ENCODE measurements at regions not wholly inside any gene's neighbourhood (a gene's known extent, or its start where the extent isn't known, plus 50 kb on each side); places are given as distances from the start of the nearest gene placed in this dataset.

- no peak for DNase-seq (ENCODE audit: insufficient read length, low spot score)
- no peak for TF ChIP-seq POLR2AphosphoS5 (IDR thresholded peaks at IDR 0.05; ENCODE audit: low read depth, low read length)
- no peak for TF ChIP-seq PAX5 (IDR thresholded peaks at IDR 0.05; ENCODE audit: insufficient read depth, low read length, severe bottlenecking)
- TF ChIP-seq POLR2A (IDR thresholded peaks at IDR 0.05; ENCODE audit: low read depth, low read length) = no peak
- no peak for TF ChIP-seq POU2F2 (IDR thresholded peaks at IDR 0.05; ENCODE audit: low read depth, low read length)
- no peak for TF ChIP-seq SPI1 (IDR thresholded peaks at IDR 0.05; ENCODE audit: low read depth, low read length)
- no peak for FAIRE-seq
Measured at GRCh38 chr6:4703382-4703781, 72.8 kb upstream of the CDYL start.

- no peak for FAIRE-seq
- TF ChIP-seq PAX5 (IDR thresholded peaks at IDR 0.05; ENCODE audit: insufficient read depth, low read length, severe bottlenecking) (no peak), TAF1 (IDR thresholded peaks at IDR 0.05; ENCODE audit: low read depth, low read length) (no peak), SPI1 (IDR thresholded peaks at IDR 0.05; ENCODE audit: low read depth, low read length) (no peak), POLR2A (IDR thresholded peaks at IDR 0.05; ENCODE audit: low read depth, low read length) (no peak), POLR2AphosphoS5 (IDR thresholded peaks at IDR 0.05; ENCODE audit: low read depth, low read length) (no peak), POU2F2 (IDR thresholded peaks at IDR 0.05; ENCODE audit: low read depth, low read length) (no peak)
- no peak for DNase-seq (ENCODE audit: insufficient read length, low spot score)
Measured at GRCh38 chr6:4698901-4699659, 77.1 kb upstream of the CDYL start.

- no peak for DNase-seq (ENCODE audit: insufficient read length, low spot score)
- no peak for FAIRE-seq
- no peak for TF ChIP-seq POLR2AphosphoS5 (IDR thresholded peaks at IDR 0.05; ENCODE audit: low read depth, low read length)
- no peak for TF ChIP-seq SPI1 (IDR thresholded peaks at IDR 0.05; ENCODE audit: low read depth, low read length)
- TF ChIP-seq PAX5 (IDR thresholded peaks at IDR 0.05; ENCODE audit: insufficient read depth, low read length, severe bottlenecking) = no peak
- no peak for TF ChIP-seq POLR2A (IDR thresholded peaks at IDR 0.05; ENCODE audit: low read depth, low read length)
- no peak for TF ChIP-seq POU2F2 (IDR thresholded peaks at IDR 0.05; ENCODE audit: low read depth, low read length)
- TF ChIP-seq TAF1 (IDR thresholded peaks at IDR 0.05; ENCODE audit: low read depth, low read length) = no peak
Measured at GRCh38 chr6:4693173-4693970, 82.8 kb upstream of the CDYL start.

- FAIRE-seq (no peak), DNase-seq (ENCODE audit: insufficient read length, low spot score) (no peak)
- TF ChIP-seq POU2F2 (IDR thresholded peaks at IDR 0.05; ENCODE audit: low read depth, low read length) (no peak), PAX5 (IDR thresholded peaks at IDR 0.05; ENCODE audit: insufficient read depth, low read length, severe bottlenecking) (no peak), TAF1 (IDR thresholded peaks at IDR 0.05; ENCODE audit: low read depth, low read length) (no peak), POLR2AphosphoS5 (IDR thresholded peaks at IDR 0.05; ENCODE audit: low read depth, low read length) (no peak), POLR2A (IDR thresholded peaks at IDR 0.05; ENCODE audit: low read depth, low read length) (no peak), SPI1 (IDR thresholded peaks at IDR 0.05; ENCODE audit: low read depth, low read length) (no peak)
Measured at GRCh38 chr6:4692664-4693063, 83.5 kb upstream of the CDYL start.

GRCh38 chr6:4687989-4688947 is 87.9 kb upstream of the CDYL start:
- DNase-seq (ENCODE audit: insufficient read length, low spot score) (no peak), FAIRE-seq (no peak)
- no peak for TF ChIP-seq SPI1 (IDR thresholded peaks at IDR 0.05; ENCODE audit: low read depth, low read length)
- no peak for TF ChIP-seq TAF1 (IDR thresholded peaks at IDR 0.05; ENCODE audit: low read depth, low read length)
- no peak for TF ChIP-seq POU2F2 (IDR thresholded peaks at IDR 0.05; ENCODE audit: low read depth, low read length)
- no peak for TF ChIP-seq PAX5 (IDR thresholded peaks at IDR 0.05; ENCODE audit: insufficient read depth, low read length, severe bottlenecking)
- TF ChIP-seq POLR2AphosphoS5 (IDR thresholded peaks at IDR 0.05; ENCODE audit: low read depth, low read length) = no peak
- TF ChIP-seq POLR2A (IDR thresholded peaks at IDR 0.05; ENCODE audit: low read depth, low read length) = no peak

GRCh38 chr6:4687656-4687988 is 88.6 kb upstream of the CDYL start:
- FAIRE-seq (no peak), DNase-seq (ENCODE audit: insufficient read length, low spot score) (no peak)
- TF ChIP-seq POLR2AphosphoS5 (IDR thresholded peaks at IDR 0.05; ENCODE audit: low read depth, low read length) (no peak), TAF1 (IDR thresholded peaks at IDR 0.05; ENCODE audit: low read depth, low read length) (no peak), POLR2A (IDR thresholded peaks at IDR 0.05; ENCODE audit: low read depth, low read length) (no peak), PAX5 (IDR thresholded peaks at IDR 0.05; ENCODE audit: insufficient read depth, low read length, severe bottlenecking) (no peak), SPI1 (IDR thresholded peaks at IDR 0.05; ENCODE audit: low read depth, low read length) (no peak), POU2F2 (IDR thresholded peaks at IDR 0.05; ENCODE audit: low read depth, low read length) (no peak)

- no peak for DNase-seq (ENCODE audit: insufficient read length, low spot score)
- no peak for FAIRE-seq
- TF ChIP-seq POLR2AphosphoS5 (IDR thresholded peaks at IDR 0.05; ENCODE audit: low read depth, low read length) (no peak), SPI1 (IDR thresholded peaks at IDR 0.05; ENCODE audit: low read depth, low read length) (no peak)
Measured at GRCh38 chr6:4682431-4683097, 93.6 kb upstream of the CDYL start.

GRCh38 chr6:4678506-4679300 is 97.5 kb upstream of the CDYL start:
- FAIRE-seq = no peak
- no peak for TF ChIP-seq POU2F2 (IDR thresholded peaks at IDR 0.05; ENCODE audit: low read depth, low read length)
- TF ChIP-seq POLR2AphosphoS5 (IDR thresholded peaks at IDR 0.05; ENCODE audit: low read depth, low read length) = no peak
- no peak for TF ChIP-seq SPI1 (IDR thresholded peaks at IDR 0.05; ENCODE audit: low read depth, low read length)
- no peak for TF ChIP-seq POLR2A (IDR thresholded peaks at IDR 0.05; ENCODE audit: low read depth, low read length)
- no peak for TF ChIP-seq TAF1 (IDR thresholded peaks at IDR 0.05; ENCODE audit: low read depth, low read length)
- no peak for TF ChIP-seq PAX5 (IDR thresholded peaks at IDR 0.05; ENCODE audit: insufficient read depth, low read length, severe bottlenecking)
- no peak for DNase-seq (ENCODE audit: insufficient read length, low spot score)

Data from GM12891 (cell line).